Muscle layer of duodenum (tissue), 2 donors: ENCODE measurements at regions not wholly inside any gene's neighbourhood (a gene's known extent, or its start where the extent isn't known, plus 50 kb on each side); places are given as distances from the start of the nearest gene placed in this dataset.

Experiments used
- H3K27ac ChIP-seq: one replicate; pipeline ENCODE4 v1.7.0; 2013; ENCODE audit warnings: mild to moderate bottlenecking, low read length
- H3K27me3 ChIP-seq: one replicate; pipeline ENCODE4 v1.7.0; 2013; ENCODE audit warnings: low read depth, mild to moderate bottlenecking, control low read depth, low read length
- H3K36me3 ChIP-seq, 2 donors: one replicate each; pipeline ENCODE4 v1.7.0; 2013; ENCODE audit warnings: low read length in 2 of 2, control low read depth in 1 of 2, mild to moderate bottlenecking in 1 of 2; ENCODE audit not compliant: insufficient read depth in 2 of 2, control insufficient read depth in 1 of 2
- H3K4me1 ChIP-seq, 2 donors: one replicate each; pipeline ENCODE4 v1.7.0; 2013; ENCODE audit warnings: low read length in 2 of 2, mild to moderate bottlenecking in 2 of 2, control low read depth in 1 of 2, moderate library complexity in 1 of 2; ENCODE audit not compliant: insufficient read depth in 2 of 2, control insufficient read depth in 1 of 2
- H3K4me3 ChIP-seq, 2 donors: one replicate each; pipeline ENCODE4 v1.7.0; 2013; ENCODE audit warnings: low read length in 2 of 2, low read depth in 1 of 2, mild to moderate bottlenecking in 1 of 2
- H3K9me3 ChIP-seq, 2 donors: one replicate each; pipeline ENCODE4 v1.7.0; 2013; ENCODE audit warnings: low read length in 2 of 2, control low read depth in 1 of 2, mild to moderate bottlenecking in 1 of 2; ENCODE audit not compliant: control insufficient read depth in 1 of 2
- donor health status: healthy.

GRCh38 chr12:115898670-115899069 lies 378.8 kb downstream of the MED13L start:
- Histone ChIP-seq H3K4me3 (no peak overlapping the region), H3K4me1 (no peaks in the 10 kb centered on the region), H3K27ac (no peak overlapping the region), H3K27me3 (no peaks in the 10 kb centered on the region), H3K36me3 (no peaks in the 10 kb centered on the region), H3K9me3 (peaks cover 0 to 3% of the 10 kb centered on the region in 2 donors)

DNA sequence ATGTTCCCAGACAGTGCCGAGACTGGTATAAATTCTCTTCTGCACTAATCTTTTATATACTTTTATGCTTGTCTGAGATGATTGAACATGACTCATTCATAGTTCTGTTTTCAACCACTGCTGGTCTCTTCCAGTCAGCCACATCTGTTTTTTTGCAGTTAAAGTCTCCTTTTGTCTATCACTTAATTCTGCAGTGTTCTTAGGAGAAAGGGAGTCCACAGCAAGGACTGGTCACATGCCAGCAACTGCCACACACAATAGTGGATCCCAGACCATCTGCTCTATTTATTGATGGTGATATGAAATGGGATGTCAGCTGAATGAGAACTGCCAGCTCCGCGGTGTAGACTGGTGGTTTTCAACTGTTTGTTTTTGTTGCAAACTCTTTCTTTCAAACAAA lies 379.8 kb downstream of the MED13L start:
- H3K27me3 ChIP-seq: no peaks in the 10 kb centered on the region
- no peaks in the 10 kb centered on the region for H3K9me3 ChIP-seq
- no peak overlapping the region for H3K27ac ChIP-seq
- H3K36me3 ChIP-seq: no peaks in the 10 kb centered on the region
- H3K4me1 ChIP-seq: no peaks in the 10 kb centered on the region
- no peak overlapping the region for H3K4me3 ChIP-seq

- Histone ChIP-seq H3K27ac (no peak overlapping the region), H3K4me3 (no peak overlapping the region), H3K4me1 (no peaks in the 10 kb centered on the region), H3K27me3 (no peaks in the 10 kb centered on the region), H3K9me3 (no peaks in the 10 kb centered on the region), H3K36me3 (no peaks in the 10 kb centered on the region)
Measured at GRCh38 chr12:115895247-115895646, 382.2 kb downstream of the MED13L start.

DNA sequence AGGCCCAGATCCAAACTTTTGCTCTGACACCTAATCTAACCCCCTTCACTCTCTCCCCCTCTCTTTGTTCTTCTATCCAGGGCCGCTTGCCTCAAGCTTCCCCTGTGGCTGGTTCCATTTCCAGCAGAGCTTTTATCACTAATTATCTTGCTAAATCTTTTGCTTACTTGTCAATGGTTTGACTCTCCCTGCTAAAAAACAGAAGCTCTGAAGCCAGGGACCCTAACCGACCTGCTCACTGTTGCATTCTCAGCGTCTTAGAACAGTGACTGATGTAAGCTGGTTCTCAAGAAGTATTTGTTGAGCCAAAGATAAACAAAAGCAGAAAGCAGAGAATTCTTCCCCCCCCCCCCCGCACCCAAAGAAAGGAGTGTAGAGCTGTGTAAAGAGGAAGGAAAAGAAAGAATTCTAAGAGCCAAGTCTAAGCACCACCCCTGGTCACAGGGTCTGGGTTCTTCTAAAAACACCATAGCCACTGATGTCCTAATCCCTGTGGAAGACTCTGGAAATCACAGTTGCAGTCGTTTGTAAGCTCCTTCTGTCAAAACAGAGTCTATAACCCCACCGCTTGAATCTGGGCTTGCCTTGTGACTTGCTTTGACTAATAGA lies 385.8 kb downstream of the MED13L start:
- no peaks in the 10 kb centered on the region for H3K27me3 ChIP-seq
- no peaks in the 10 kb centered on the region for H3K9me3 ChIP-seq
- no peaks in the 10 kb centered on the region for H3K4me1 ChIP-seq
- no peak overlapping the region for H3K27ac ChIP-seq
- no peaks in the 10 kb centered on the region for H3K36me3 ChIP-seq
- no peak overlapping the region for H3K4me3 ChIP-seq

GRCh38 chr12:115886666-115887065 lies 390.8 kb downstream of the MED13L start:
- no peak overlapping the region for H3K27ac ChIP-seq
- no peaks in the 10 kb centered on the region for H3K36me3 ChIP-seq
- no peak overlapping the region for H3K4me3 ChIP-seq
- no peaks in the 10 kb centered on the region for H3K27me3 ChIP-seq
- H3K4me1 ChIP-seq: no peaks in the 10 kb centered on the region
- H3K9me3 ChIP-seq: no peaks in the 10 kb centered on the region

- Histone ChIP-seq H3K27ac (no peak overlapping the region), H3K9me3 (no peaks in the 10 kb centered on the region), H3K4me3 (no peak overlapping the region), H3K4me1 (no peaks in the 10 kb centered on the region), H3K27me3 (no peaks in the 10 kb centered on the region), H3K36me3 (no peaks in the 10 kb centered on the region)
Measured at GRCh38 chr12:115885040-115885690, 392.3 kb downstream of the MED13L start.

- no peaks in the 10 kb centered on the region for H3K36me3 ChIP-seq
- no peak overlapping the region for H3K27ac ChIP-seq
- H3K4me3 ChIP-seq: no peak overlapping the region
- no peaks in the 10 kb centered on the region for H3K27me3 ChIP-seq
- H3K9me3 ChIP-seq: no peaks in the 10 kb centered on the region
- H3K4me1 ChIP-seq: no peaks in the 10 kb centered on the region
Measured at GRCh38 chr12:115882936-115883335, 394.6 kb downstream of the MED13L start.

DNA sequence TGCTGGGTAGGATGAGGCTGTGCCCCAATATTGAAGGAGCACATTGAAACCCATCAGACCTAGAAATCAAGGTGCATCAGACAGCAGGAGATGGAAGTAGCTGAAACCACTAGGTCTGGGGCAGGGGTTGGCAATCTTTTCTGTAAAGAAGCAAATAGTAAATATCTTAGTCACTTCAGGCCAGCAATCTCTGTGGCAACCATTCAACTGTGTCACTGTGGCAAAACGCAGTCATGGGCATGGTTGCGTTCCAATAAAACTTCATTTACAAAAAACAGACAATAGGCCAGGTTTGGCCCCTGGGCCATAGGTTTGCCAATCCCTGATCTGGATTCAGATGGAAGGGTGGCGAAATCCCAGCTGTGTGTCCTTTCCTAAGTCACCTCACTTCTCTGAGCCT lies 397.3 kb downstream of the MED13L start:
- H3K27me3 ChIP-seq: no peaks in the 10 kb centered on the region
- H3K4me1 ChIP-seq: no peaks in the 10 kb centered on the region
- no peaks in the 10 kb centered on the region for H3K36me3 ChIP-seq
- peaks cover 0 to 4% of the 10 kb centered on the region in 2 donors for H3K9me3 ChIP-seq
- H3K27ac ChIP-seq: no peak overlapping the region
- no peak overlapping the region for H3K4me3 ChIP-seq

GRCh38 chr12:115879354-115879753 lies 398.1 kb downstream of the MED13L start:
- no peaks in the 10 kb centered on the region for H3K36me3 ChIP-seq
- peaks cover 0 to 4% of the 10 kb centered on the region in 2 donors for H3K9me3 ChIP-seq
- H3K27ac ChIP-seq: no peak overlapping the region
- no peak overlapping the region for H3K4me3 ChIP-seq
- H3K4me1 ChIP-seq: no peaks in the 10 kb centered on the region
- no peaks in the 10 kb centered on the region for H3K27me3 ChIP-seq

DNA sequence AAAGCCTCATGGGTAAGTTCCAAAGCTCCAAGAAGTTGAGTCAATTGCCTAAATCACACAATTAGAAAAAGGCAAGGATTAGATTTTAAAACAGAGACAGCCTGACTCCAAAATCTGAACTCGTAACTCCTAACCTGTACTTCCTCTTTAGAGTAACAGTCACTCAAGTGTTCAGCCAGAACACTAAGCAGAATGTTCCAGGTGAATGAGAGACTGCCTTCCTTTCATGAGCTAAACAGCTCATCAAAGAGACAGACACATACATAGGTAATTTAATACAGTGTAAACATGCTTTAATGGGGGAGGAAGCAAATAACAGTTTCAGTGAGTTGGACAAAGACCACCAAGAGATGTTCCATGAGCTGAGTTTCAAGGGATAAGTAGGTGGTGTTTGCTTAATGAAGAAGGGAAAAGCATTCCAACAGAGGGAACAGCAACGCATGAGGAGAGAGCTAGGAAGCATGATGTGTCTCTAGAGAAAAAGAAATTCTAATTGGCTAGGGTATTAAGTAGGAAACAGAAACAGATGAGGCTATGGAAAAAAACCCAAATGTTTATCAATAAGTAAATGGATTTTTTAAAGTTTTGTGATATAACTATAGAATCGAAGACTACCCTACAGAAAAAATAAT lies 403.9 kb downstream of the MED13L start:
- H3K4me3 ChIP-seq: no peak overlapping the region

DNA sequence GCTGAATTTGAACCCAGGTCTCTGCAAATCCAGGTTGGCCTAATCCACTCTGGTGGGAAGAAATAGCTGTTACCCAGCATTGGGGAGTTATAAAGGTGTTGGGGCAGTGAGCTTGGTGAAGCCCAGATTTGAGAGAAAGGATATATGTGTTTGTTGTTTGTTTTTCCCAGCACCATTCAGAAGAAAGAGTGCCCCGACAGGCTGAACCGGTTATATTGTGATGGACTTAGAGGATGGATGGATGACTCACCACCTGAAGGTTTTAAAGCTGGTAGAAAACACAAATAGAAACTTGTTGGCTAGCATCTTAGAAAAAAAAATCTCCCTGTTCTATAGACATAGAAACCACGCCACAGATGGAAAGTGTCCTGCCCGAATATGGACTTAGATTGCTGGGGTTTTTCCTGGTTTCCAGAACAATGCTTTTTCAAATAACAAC lies 404.6 kb downstream of the MED13L start:
- no peak overlapping the region for H3K27ac ChIP-seq
- no peaks in the 10 kb centered on the region for H3K4me1 ChIP-seq
- H3K36me3 ChIP-seq: no peaks in the 10 kb centered on the region
- no peak overlapping the region for H3K4me3 ChIP-seq
- no peaks in the 10 kb centered on the region for H3K27me3 ChIP-seq
- H3K9me3 ChIP-seq: peaks cover 0 to 4% of the 10 kb centered on the region in 2 donors

More for the DNA sequence above, 403.9 kb downstream of the MED13L start:
- Histone ChIP-seq H3K9me3 (peaks cover 0 to 4% of the 10 kb centered on the region in 2 donors), H3K4me1 (no peaks in the 10 kb centered on the region), H3K27me3 (no peaks in the 10 kb centered on the region), H3K36me3 (no peaks in the 10 kb centered on the region), H3K27ac (no peak overlapping the region)
